ENCODE measurements at regions not wholly inside any gene's neighbourhood (a gene's known extent, or its start where the extent isn't known, plus 50 kb on each side); places are given as distances from the start of the nearest gene placed in this dataset.

DNA sequence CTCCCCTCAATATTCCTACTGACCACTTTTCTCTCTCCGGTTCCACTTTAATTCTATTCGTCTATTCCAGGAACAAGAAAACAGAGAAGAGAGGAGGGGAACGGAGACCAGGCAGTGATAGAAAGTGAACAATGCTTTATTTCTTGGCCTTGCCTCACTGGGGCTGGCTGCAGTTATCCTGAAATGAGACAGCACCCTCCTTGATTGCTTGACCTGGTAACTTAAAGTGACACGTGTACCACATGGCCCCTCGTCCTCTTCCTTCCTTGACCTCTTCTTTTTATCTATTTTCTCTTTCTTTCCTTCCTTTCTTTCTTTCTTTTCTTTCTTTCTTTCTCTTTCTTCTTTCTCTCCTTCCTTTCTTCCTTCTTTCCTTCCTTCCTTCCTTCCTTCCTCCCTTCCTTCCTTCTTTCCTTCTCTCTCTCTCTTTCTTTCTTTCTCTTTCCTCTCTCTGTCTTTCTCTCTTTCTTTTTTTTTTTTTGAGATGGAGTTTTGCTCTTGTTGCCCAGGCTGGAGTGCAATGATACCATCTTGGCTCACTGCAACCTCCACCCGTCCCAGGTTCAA is 52.8 kb upstream of the CLMP start:
- Histone ChIP-seq H3K4me2 (ENCODE audit: extremely low read depth, insufficient read depth, low read length) (no peak overlapping the region), H3K4me3 (replicated peaks in 1 of 4; ENCODE audit: control extremely low read depth in 1 of 4, insufficient read depth in 1 of 4, low read depth in 3 of 4, low read length in 4 of 4) (no peak overlapping the region), H3K27me3 (ENCODE audit: control insufficient read depth, insufficient read depth, low read length) (no peaks in the 10 kb centered on the region), H3K9me3 (ENCODE audit: control insufficient read depth, insufficient read depth, low read depth, low read length) (no peaks in the 10 kb centered on the region), H3K27ac (ENCODE audit: insufficient read depth, low read length) (no peak overlapping the region), H3K36me3 (ENCODE audit: control insufficient read depth, insufficient read depth, low read length) (no peaks in the 10 kb centered on the region), H3K4me1 (ENCODE audit: control insufficient read depth, extremely low read depth, insufficient read depth, low read length) (peaks cover 10% of the 10 kb centered on the region), H3K79me2 (ENCODE audit: control insufficient read depth, insufficient read depth, low read length) (no peaks in the 10 kb centered on the region), H4K20me1 (ENCODE audit: control insufficient read depth, extremely low read depth, insufficient read depth, low read length) (no peaks in the 10 kb centered on the region), H3K9ac (ENCODE audit: insufficient read depth, low read length) (no peak overlapping the region), H2AFZ (ENCODE audit: low read length) (no peak overlapping the region)
- no peak for DNase-seq (ENCODE audit: low read depth in 2 of 2)
- TF ChIP-seq EZH2 (IDR thresholded peaks at IDR 0.05; ENCODE audit: low read length, missing control alignments): no peak
- TF ChIP-seq, protein P1, sequence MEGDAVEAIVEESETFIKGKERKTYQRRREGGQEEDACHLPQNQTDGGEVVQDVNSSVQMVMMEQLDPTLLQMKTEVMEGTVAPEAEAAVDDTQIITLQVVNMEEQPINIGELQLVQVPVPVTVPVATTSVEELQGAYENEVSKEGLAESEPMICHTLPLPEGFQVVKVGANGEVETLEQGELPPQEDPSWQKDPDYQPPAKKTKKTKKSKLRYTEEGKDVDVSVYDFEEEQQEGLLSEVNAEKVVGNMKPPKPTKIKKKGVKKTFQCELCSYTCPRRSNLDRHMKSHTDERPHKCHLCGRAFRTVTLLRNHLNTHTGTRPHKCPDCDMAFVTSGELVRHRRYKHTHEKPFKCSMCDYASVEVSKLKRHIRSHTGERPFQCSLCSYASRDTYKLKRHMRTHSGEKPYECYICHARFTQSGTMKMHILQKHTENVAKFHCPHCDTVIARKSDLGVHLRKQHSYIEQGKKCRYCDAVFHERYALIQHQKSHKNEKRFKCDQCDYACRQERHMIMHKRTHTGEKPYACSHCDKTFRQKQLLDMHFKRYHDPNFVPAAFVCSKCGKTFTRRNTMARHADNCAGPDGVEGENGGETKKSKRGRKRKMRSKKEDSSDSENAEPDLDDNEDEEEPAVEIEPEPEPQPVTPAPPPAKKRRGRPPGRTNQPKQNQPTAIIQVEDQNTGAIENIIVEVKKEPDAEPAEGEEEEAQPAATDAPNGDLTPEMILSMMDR (conservative IDR thresholded peaks at IDR 0.05 in 1 of 2, IDR thresholded peaks at IDR 0.05 in 1 of 2; ENCODE audit: low read depth in 1 of 2, low read length in 2 of 2): no peak

DNA sequence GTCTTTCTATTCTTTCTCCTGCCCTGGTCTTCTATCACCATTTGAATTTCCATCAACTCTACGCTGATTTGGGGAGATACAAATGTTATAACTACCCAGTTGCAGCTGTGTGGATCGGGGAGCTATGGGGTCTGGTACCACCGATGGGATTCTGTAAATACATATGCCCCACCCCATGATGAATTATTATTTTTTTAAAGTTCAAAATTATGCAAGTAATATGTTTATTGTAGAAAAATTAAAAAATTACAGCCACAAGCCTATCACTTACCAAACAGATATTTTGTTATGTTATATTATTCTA is 52.4 kb upstream of the CLMP start:
- TF ChIP-seq, protein P1 (conservative IDR thresholded peaks at IDR 0.05 in 1 of 2, IDR thresholded peaks at IDR 0.05 in 1 of 2; ENCODE audit: low read depth in 1 of 2, low read length in 2 of 2): no peak
- no peak for TF ChIP-seq EZH2 (IDR thresholded peaks at IDR 0.05; ENCODE audit: low read length, missing control alignments)
- no peak overlapping the region for H3K9ac ChIP-seq (ENCODE audit: insufficient read depth, low read length)
- H3K4me3 ChIP-seq (replicated peaks in 1 of 4; ENCODE audit: control extremely low read depth in 1 of 4, insufficient read depth in 1 of 4, low read depth in 3 of 4, low read length in 4 of 4): no peak overlapping the region
- no peak for DNase-seq (ENCODE audit: low read depth in 2 of 2)
- no peak overlapping the region for H2AFZ ChIP-seq (ENCODE audit: low read length)
- no peaks in the 10 kb centered on the region for H3K9me3 ChIP-seq (ENCODE audit: control insufficient read depth, insufficient read depth, low read depth, low read length)
- H3K4me2 ChIP-seq (ENCODE audit: extremely low read depth, insufficient read depth, low read length): no peak overlapping the region
- H3K27ac ChIP-seq (ENCODE audit: insufficient read depth, low read length): no peak overlapping the region
- H3K27me3 ChIP-seq (ENCODE audit: control insufficient read depth, insufficient read depth, low read length): no peaks in the 10 kb centered on the region
- no peaks in the 10 kb centered on the region for H3K36me3 ChIP-seq (ENCODE audit: control insufficient read depth, insufficient read depth, low read length)
- peaks cover 10% of the 10 kb centered on the region for H3K4me1 ChIP-seq (ENCODE audit: control insufficient read depth, extremely low read depth, insufficient read depth, low read length)
- H4K20me1 ChIP-seq (ENCODE audit: control insufficient read depth, extremely low read depth, insufficient read depth, low read length): no peaks in the 10 kb centered on the region
- H3K79me2 ChIP-seq (ENCODE audit: control insufficient read depth, insufficient read depth, low read length): no peaks in the 10 kb centered on the region

DNA sequence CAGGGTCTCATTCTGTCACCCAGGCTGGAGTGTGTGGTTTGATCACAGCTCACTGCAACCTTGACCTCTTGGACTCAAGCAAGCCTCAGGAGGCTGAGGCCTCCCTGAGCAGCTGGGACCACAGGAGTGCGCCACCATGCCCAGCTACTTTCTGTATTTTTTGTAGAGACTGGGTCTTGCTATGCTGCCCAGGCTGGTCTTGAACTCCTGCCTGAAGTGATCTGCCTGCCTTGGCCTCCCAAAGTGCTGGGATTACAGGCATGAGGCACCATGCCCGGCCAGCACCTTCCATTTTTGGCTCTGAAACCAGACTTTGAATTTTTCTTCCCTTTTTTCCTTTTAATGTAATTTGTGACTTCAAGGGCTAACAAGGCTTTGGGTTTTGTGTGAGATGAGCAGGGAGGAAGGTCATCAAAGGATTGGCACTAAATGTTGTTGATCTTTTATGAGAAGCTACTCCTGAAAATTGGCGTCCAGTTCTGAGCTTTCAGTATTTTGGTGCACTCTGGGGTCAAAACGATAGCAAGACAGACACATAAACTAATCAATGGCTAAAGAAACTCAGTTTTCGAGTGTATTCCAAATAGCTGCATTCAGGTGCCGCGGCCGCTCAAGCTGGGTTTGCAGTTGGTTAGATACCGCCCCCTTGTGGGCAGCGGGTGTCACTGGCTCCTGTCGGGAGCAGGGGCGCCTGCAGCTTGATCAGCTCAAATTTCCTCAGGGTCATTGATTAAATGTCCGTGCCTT is 51.9 kb upstream of the CLMP start:
- TF ChIP-seq, protein P1 (conservative IDR thresholded peaks at IDR 0.05 in 1 of 2, IDR thresholded peaks at IDR 0.05 in 1 of 2; ENCODE audit: low read depth in 1 of 2, low read length in 2 of 2): peak; percentile 98
- TF ChIP-seq EZH2 (IDR thresholded peaks at IDR 0.05; ENCODE audit: low read length, missing control alignments): no peak
- no peaks in the 10 kb centered on the region for H3K9me3 ChIP-seq (ENCODE audit: control insufficient read depth, insufficient read depth, low read depth, low read length)
- H2AFZ ChIP-seq (ENCODE audit: low read length): no peak overlapping the region
- H3K27me3 ChIP-seq (ENCODE audit: control insufficient read depth, insufficient read depth, low read length): no peaks in the 10 kb centered on the region
- no peaks in the 10 kb centered on the region for H3K36me3 ChIP-seq (ENCODE audit: control insufficient read depth, insufficient read depth, low read length)
- no peaks in the 10 kb centered on the region for H4K20me1 ChIP-seq (ENCODE audit: control insufficient read depth, extremely low read depth, insufficient read depth, low read length)
- DNase-seq (ENCODE audit: low read depth in 2 of 2): peak; percentile 64 to 85
- no peak overlapping the region for H3K9ac ChIP-seq (ENCODE audit: insufficient read depth, low read length)
- H3K27ac ChIP-seq (ENCODE audit: insufficient read depth, low read length): no peak overlapping the region
- peak overlapping the region; percentile 39 for H3K4me2 ChIP-seq (ENCODE audit: extremely low read depth, insufficient read depth, low read length)
- H3K4me1 ChIP-seq (ENCODE audit: control insufficient read depth, extremely low read depth, insufficient read depth, low read length): peaks cover 8% of the 10 kb centered on the region
- H3K79me2 ChIP-seq (ENCODE audit: control insufficient read depth, insufficient read depth, low read length): no peaks in the 10 kb centered on the region
- H3K4me3 ChIP-seq (replicated peaks in 1 of 4; ENCODE audit: control extremely low read depth in 1 of 4, insufficient read depth in 1 of 4, low read depth in 3 of 4, low read length in 4 of 4): no peak overlapping the region

All from fibroblast of lung (primary cell).